Upper lobe of left lung (tissue), 6 donors: ENCODE measurements at regions not wholly inside any gene's neighbourhood (a gene's known extent, or its start where the extent isn't known, plus 50 kb on each side); places are given as distances from the start of the nearest gene placed in this dataset.
A peak's percentile ranks its signal among the peaks of the same experiment; 100 is the strongest.

Experiments
- ATAC-seq, 2 donors: fragments of 200-7000 bp; cut with Tn5 transposase; one replicate each; pipeline ENCODE4 v1.9.1; 2022; ENCODE audit warnings: mild to moderate bottlenecking in 2 of 2, moderate library complexity in 2 of 2; ENCODE audit not compliant: low FRiP score in 2 of 2
- DNase-seq, 2 donors: peaks; one replicate each; pipeline ENCODE4 v3.0.0-alpha.2; 2019 to 2020
- H3K27ac ChIP-seq, 4 donors: fragments of 200-600 bp; sonication (generic); one replicate each; pipeline ENCODE4 v1.5.1; 2016 to 2019
- H3K27me3 ChIP-seq, 4 donors: fragments of 200-600 bp; sonication (generic); one replicate each; pipeline ENCODE4 v1.5.1; 2017 to 2019
- H3K36me3 ChIP-seq, 4 donors: fragments of 200-600 bp; sonication (generic); one replicate each; pipeline ENCODE4 v1.5.1; 2016 to 2019
- H3K4me1 ChIP-seq, 4 donors: fragments of 200-600 bp; sonication (generic); one replicate each; pipeline ENCODE4 v1.5.1; 2018 to 2019
- H3K4me3 ChIP-seq, 4 donors: fragments of 200-600 bp; sonication (generic); one replicate each; pipeline ENCODE4 v1.5.1; 2017 to 2019; ENCODE audit warnings: mild to moderate bottlenecking in 2 of 4, moderate library complexity in 1 of 4
- H3K9me3 ChIP-seq, 4 donors: fragments of 200-600 bp; sonication (generic); one replicate each; pipeline ENCODE4 v1.5.1; 2018 to 2019
- CTCF ChIP-seq, 6 experiments: fragments of 450-650 bp in 4 of 6; fragments of 200-600 bp in 2 of 6; sonication (generic) in 2 of 6; IDR thresholded peaks; one replicate each; pipeline ENCODE4 v1.5.1; 2016 to 2019; ENCODE audit warnings: antibody characterized with exemption in 6 of 6
- EP300 ChIP-seq, 4 donors: sonication (generic); formaldehyde crosslinking; IDR thresholded peaks; one replicate each; pipeline ENCODE4 v1.5.1; 2017; ENCODE audit warnings: antibody characterized with exemption in 4 of 4, control low read depth in 2 of 4
- POLR2A ChIP-seq, 4 donors: fragments of 450-650 bp; IDR thresholded peaks; one replicate each; pipeline ENCODE4 v1.5.1; 2016 to 2017; ENCODE audit warnings: antibody characterized with exemption in 4 of 4, mild to moderate bottlenecking in 2 of 4
- POLR2AphosphoS5 ChIP-seq, 2 donors: sonication (generic); formaldehyde crosslinking; IDR thresholded peaks; one replicate each; pipeline ENCODE4 v1.5.1; 2017; ENCODE audit warnings: antibody characterized with exemption in 2 of 2
- WGBS, 2 donors: methylation state at CpG; one replicate each; pipeline ENCODE4 v1.1.5; 2017 to 2018; 5-methylcytosine and 5-hydroxymethylcytosine counted together
- donor health status: DM: no; HTN: no; CAD: no; lungs with moderate emphysema.
- donor health status: DM: no; HTN: yes; CAD: no; lungs with severe emphysema.

- Histone ChIP-seq H3K4me3 (no peak overlapping the region), H3K27me3 (no peaks in the 10 kb centered on the region), H3K27ac (no peak overlapping the region), H3K4me1 (no peaks in the 10 kb centered on the region), H3K36me3 (no peaks in the 10 kb centered on the region), H3K9me3 (no peaks in the 10 kb centered on the region)
- TF ChIP-seq EP300 (IDR thresholded peaks at IDR 0.05) (no peak), POLR2A (IDR thresholded peaks at IDR 0.05) (no peak), CTCF (IDR thresholded peaks at IDR 0.05) (no peak), POLR2AphosphoS5 (IDR thresholded peaks at IDR 0.05) (no peak)
- 70% methylated on average over 4 of the region's 4 CpGs for WGBS, 2 donors
- no peak for ATAC-seq
- DNase-seq, result no peak
Observed at GRCh38 chr5:98163796-98164493, 609.5 kb upstream of the RGMB start.

GRCh38 chr5:98168871-98169270, 604.6 kb upstream of the RGMB start:
- DNase-seq (no peak), ATAC-seq (no peak)
- TF ChIP-seq EP300 (IDR thresholded peaks at IDR 0.05) (no peak), POLR2AphosphoS5 (IDR thresholded peaks at IDR 0.05) (no peak), POLR2A (IDR thresholded peaks at IDR 0.05) (no peak), CTCF (IDR thresholded peaks at IDR 0.05) (no peak)
- Histone ChIP-seq H3K27ac (no peak overlapping the region), H3K36me3 (no peaks in the 10 kb centered on the region), H3K9me3 (no peaks in the 10 kb centered on the region), H3K4me1 (no peaks in the 10 kb centered on the region), H3K4me3 (no peak overlapping the region), H3K27me3 (no peaks in the 10 kb centered on the region)
- WGBS, 2 donors, result 91 to 92% methylated on average over 2 of the region's 2 CpGs

GRCh38 chr5:98170994-98171393, 602.5 kb upstream of the RGMB start:
- WGBS, 2 donors, result 49 to 58% methylated on average over 5 of the region's 5 CpGs
- ATAC-seq (no peak), DNase-seq (no peak)
- Histone ChIP-seq H3K27me3 (no peaks in the 10 kb centered on the region), H3K4me1 (no peaks in the 10 kb centered on the region), H3K9me3 (no peaks in the 10 kb centered on the region), H3K27ac (no peak overlapping the region), H3K4me3 (no peak overlapping the region), H3K36me3 (no peaks in the 10 kb centered on the region)
- no peak for TF ChIP-seq POLR2AphosphoS5 (IDR thresholded peaks at IDR 0.05)
- no peak for TF ChIP-seq CTCF (IDR thresholded peaks at IDR 0.05)
- no peak for TF ChIP-seq EP300 (IDR thresholded peaks at IDR 0.05)
- TF ChIP-seq POLR2A (IDR thresholded peaks at IDR 0.05), result no peak

GRCh38 chr5:98173334-98173733, 600.1 kb upstream of the RGMB start:
- no peak overlapping the region for H3K4me3 ChIP-seq
- no peak overlapping the region for H3K27ac ChIP-seq
- no peaks in the 10 kb centered on the region for H3K27me3 ChIP-seq
- DNase-seq, result no peak
- peak in 1 of 2 donors; percentile 46 for ATAC-seq
- no peaks in the 10 kb centered on the region for H3K36me3 ChIP-seq
- H3K4me1 ChIP-seq, result no peaks in the 10 kb centered on the region
- no peaks in the 10 kb centered on the region for H3K9me3 ChIP-seq
- TF ChIP-seq CTCF (IDR thresholded peaks at IDR 0.05) (no peak), POLR2A (IDR thresholded peaks at IDR 0.05) (no peak), EP300 (IDR thresholded peaks at IDR 0.05) (no peak), POLR2AphosphoS5 (IDR thresholded peaks at IDR 0.05) (no peak)

GRCh38 chr5:98175474-98175873, 598.0 kb upstream of the RGMB start:
- no peaks in the 10 kb centered on the region for H3K4me1 ChIP-seq
- H3K27ac ChIP-seq, result no peak overlapping the region
- DNase-seq (no peak), ATAC-seq (no peak)
- H3K9me3 ChIP-seq, result no peaks in the 10 kb centered on the region
- TF ChIP-seq POLR2AphosphoS5 (IDR thresholded peaks at IDR 0.05) (no peak), CTCF (IDR thresholded peaks at IDR 0.05) (no peak), POLR2A (IDR thresholded peaks at IDR 0.05) (no peak), EP300 (IDR thresholded peaks at IDR 0.05) (no peak)
- H3K27me3 ChIP-seq, result no peaks in the 10 kb centered on the region
- no peaks in the 10 kb centered on the region for H3K36me3 ChIP-seq
- no peak overlapping the region for H3K4me3 ChIP-seq
